Mesenchymal stem cell (in vitro differentiated cells and primary cell): ENCODE measurements at regions not wholly inside any gene's neighbourhood (a gene's known extent, or its start where the extent isn't known, plus 50 kb on each side); places are given as distances from the start of the nearest gene placed in this dataset.

Source experiments
- DNase-seq: peaks from one replicate; pipeline ENCODE4 v3.0.0-alpha.2; 2013
- H2AFZ ChIP-seq: one replicate; pipeline ENCODE4 v1.6.1; 2013; ENCODE audit warnings: low read depth, mild to moderate bottlenecking, control low read depth, inconsistent platforms, low read length, moderate library complexity
- H2AK5ac ChIP-seq: 2 replicates; pipeline ENCODE4 v1.6.1; 2013; ENCODE audit warnings: low read length, moderate library complexity, mild to moderate bottlenecking, inconsistent platforms; ENCODE audit not compliant: severe bottlenecking
- H2BK120ac ChIP-seq: one replicate; pipeline ENCODE4 v1.6.1; 2013; ENCODE audit warnings: low read depth, mild to moderate bottlenecking, inconsistent platforms, low read length, moderate library complexity
- H2BK12ac ChIP-seq, 2 experiments: one replicate each; pipeline ENCODE4 v1.6.1; 2013; ENCODE audit warnings: inconsistent platforms in 2 of 2, low read length in 2 of 2, mild to moderate bottlenecking in 2 of 2, moderate library complexity in 2 of 2, control low read depth in 1 of 2
- H2BK15ac ChIP-seq: one replicate; pipeline ENCODE4 v1.6.1; 2013; ENCODE audit warnings: mild to moderate bottlenecking, low read depth, inconsistent platforms; ENCODE audit not compliant: poor library complexity, severe bottlenecking
- H2BK5ac ChIP-seq: 2 replicates; pipeline ENCODE4 v1.6.1; 2013; ENCODE audit warnings: low read depth, mild to moderate bottlenecking, low read length, control low read depth, inconsistent platforms; ENCODE audit not compliant: poor library complexity, severe bottlenecking
- H3K14ac ChIP-seq, 2 experiments: one replicate each; pipeline ENCODE4 v1.6.1; 2013; ENCODE audit warnings: inconsistent platforms in 2 of 2, low read length in 2 of 2, control low read depth in 1 of 2, mild to moderate bottlenecking in 1 of 2, moderate library complexity in 1 of 2
- H3K18ac ChIP-seq, 2 experiments: one replicate each; pipeline ENCODE4 v1.6.1; 2013; ENCODE audit warnings: inconsistent platforms in 2 of 2, low read length in 2 of 2, control low read depth in 1 of 2, low read depth in 1 of 2, mild to moderate bottlenecking in 1 of 2
- H3K23ac ChIP-seq, 2 experiments: one replicate each; pipeline ENCODE4 v1.6.1; 2013; ENCODE audit warnings: inconsistent platforms in 2 of 2, low read length in 2 of 2, mild to moderate bottlenecking in 2 of 2, moderate library complexity in 2 of 2, control low read depth in 1 of 2
- H3K27ac ChIP-seq: 2 replicates; pipeline ENCODE4 v1.5.1; 2013; ENCODE audit warnings: mild to moderate bottlenecking, moderate library complexity, low read length, control low read depth, inconsistent platforms; ENCODE audit not compliant: poor library complexity, severe bottlenecking
- H3K27me3 ChIP-seq, 2 experiments: 2 replicates each; pipeline versions ENCODE4 v1.6.1 to v1.7.0; 2013; ENCODE audit warnings: low read length in 2 of 2, mild to moderate bottlenecking in 2 of 2, moderate library complexity in 2 of 2, control low read depth in 1 of 2, inconsistent platforms in 1 of 2; ENCODE audit not compliant: control insufficient read depth in 1 of 2, insufficient read depth in 1 of 2
- H3K36me3 ChIP-seq, 2 experiments: 2 replicates each; pipeline versions ENCODE4 v1.6.1 to v1.7.0; 2013; ENCODE audit warnings: low read length in 2 of 2, control low read depth in 1 of 2, inconsistent platforms in 1 of 2, low read depth in 1 of 2, mild to moderate bottlenecking in 1 of 2; ENCODE audit not compliant: insufficient read depth in 2 of 2, control insufficient read depth in 1 of 2
- H3K4ac ChIP-seq, 2 experiments: one replicate each; pipeline ENCODE4 v1.6.1; 2013; ENCODE audit warnings: inconsistent platforms in 2 of 2, low read length in 2 of 2, mild to moderate bottlenecking in 2 of 2, moderate library complexity in 2 of 2, control low read depth in 1 of 2, low read depth in 1 of 2
- H3K4me1 ChIP-seq: 2 replicates; pipeline ENCODE4 v1.6.1; 2013; ENCODE audit warnings: low read depth, low read length, control low read depth; ENCODE audit not compliant: control insufficient read depth, insufficient read depth
- H3K4me2 ChIP-seq: 2 replicates; pipeline ENCODE4 v1.6.1; 2013; ENCODE audit warnings: low read length, mild to moderate bottlenecking, inconsistent platforms; ENCODE audit not compliant: poor library complexity, severe bottlenecking
- H3K4me3 ChIP-seq, 2 experiments: 2 replicates each; pipeline versions ENCODE4 v1.5.1 to v1.7.0; 2013; ENCODE audit warnings: low read length in 2 of 2, mild to moderate bottlenecking in 2 of 2, control low read depth in 1 of 2, low read depth in 1 of 2; ENCODE audit not compliant: insufficient read depth in 1 of 2
- H3K79me1 ChIP-seq: replicated peaks from 2 replicates; pipeline ENCODE4 v1.6.1; 2013; ENCODE audit warnings: mild to moderate bottlenecking, control low read depth, low read length, inconsistent platforms; ENCODE audit not compliant: poor library complexity, severe bottlenecking
- H3K9ac ChIP-seq: 2 replicates; pipeline ENCODE4 v1.7.0; 2013; ENCODE audit warnings: mild to moderate bottlenecking, low read length, moderate library complexity
- H3K9me3 ChIP-seq: 2 replicates; pipeline ENCODE4 v1.7.0; 2013; ENCODE audit warnings: mild to moderate bottlenecking, low read length; ENCODE audit not compliant: control insufficient read depth
- H4K8ac ChIP-seq: one replicate; pipeline ENCODE4 v1.6.1; 2013; ENCODE audit warnings: inconsistent platforms, mild to moderate bottlenecking, low read length, moderate library complexity
- H4K91ac ChIP-seq: one replicate; pipeline ENCODE4 v1.6.1; 2013; ENCODE audit warnings: mild to moderate bottlenecking, low read length, inconsistent platforms
- WGBS: methylation state at CpG from one replicate; pipeline ENCODE4 v1.1.7; 2013; ENCODE audit warnings: mixed read lengths; 5-methylcytosine and 5-hydroxymethylcytosine counted together

DNA sequence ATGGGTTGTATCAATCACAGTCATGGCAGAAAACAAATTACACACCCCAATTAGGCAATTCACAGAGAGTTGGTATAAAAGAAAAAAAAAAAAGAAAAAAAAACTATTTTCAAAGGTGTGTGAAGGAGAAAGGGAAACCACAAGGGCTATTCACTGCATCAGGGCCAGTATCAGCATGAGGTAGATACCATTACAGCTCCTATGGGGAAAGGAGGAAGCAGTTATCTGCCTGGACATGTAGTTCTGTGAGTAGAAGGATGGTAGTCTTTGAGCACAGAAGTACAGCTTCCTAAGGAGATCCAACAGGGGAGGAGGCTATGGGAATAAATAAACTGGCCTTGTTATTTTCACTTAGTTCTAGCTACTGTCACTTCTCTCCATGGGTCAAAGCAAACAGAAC lies 746.1 kb downstream of the LUZP2 start:
- H3K23ac ChIP-seq, result no peak overlapping the region
- no peak overlapping the region for H2AFZ ChIP-seq
- no peak overlapping the region for H2BK15ac ChIP-seq
- H3K36me3 ChIP-seq, result no peaks in the 10 kb centered on the region
- no peak overlapping the region for H3K27ac ChIP-seq
- no peak overlapping the region for H3K4ac ChIP-seq
- no peaks in the 10 kb centered on the region for H3K4me1 ChIP-seq
- no peaks in the 10 kb centered on the region for H3K27me3 ChIP-seq
- DNase-seq, result no peak
- no peak overlapping the region for H3K4me2 ChIP-seq
- H3K4me3 ChIP-seq, result no peak overlapping the region
- H2BK5ac ChIP-seq, result no peak overlapping the region
- H2AK5ac ChIP-seq, result no peak overlapping the region
- no peak overlapping the region for H3K9ac ChIP-seq
- H3K18ac ChIP-seq, result no peak overlapping the region
- no peak overlapping the region for H4K8ac ChIP-seq
- H2BK12ac ChIP-seq, result no peak overlapping the region
- H3K14ac ChIP-seq, result no peak overlapping the region
- no peaks in the 10 kb centered on the region for H3K79me1 ChIP-seq
- H3K9me3 ChIP-seq, result peaks cover 7% of the 10 kb centered on the region
- no peak overlapping the region for H4K91ac ChIP-seq
- no peak overlapping the region for H2BK120ac ChIP-seq

DNA sequence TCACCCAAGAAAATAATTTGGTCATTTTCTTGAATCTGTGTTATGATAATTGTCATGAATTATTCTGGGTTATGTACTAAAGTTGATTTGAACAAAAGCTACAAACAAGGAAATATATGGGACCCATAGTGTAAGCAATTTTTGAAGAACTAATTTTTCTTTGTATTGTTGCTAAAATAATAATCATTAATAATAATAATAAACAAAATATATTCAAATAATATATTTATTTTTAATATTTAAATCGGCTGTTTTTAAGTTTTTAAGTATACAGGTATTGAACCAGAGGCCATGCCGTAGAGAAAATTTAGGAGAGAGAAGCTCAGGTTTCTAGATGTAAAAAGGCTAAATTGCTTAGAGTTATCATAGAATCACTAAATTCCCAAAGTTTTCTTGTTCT lies 747.3 kb downstream of the LUZP2 start:
- DNase-seq, result no peak
- H3K27ac ChIP-seq, result no peak overlapping the region
- peaks cover 7% of the 10 kb centered on the region for H3K9me3 ChIP-seq
- no peak overlapping the region for H3K9ac ChIP-seq
- no peak overlapping the region for H2AK5ac ChIP-seq
- no peaks in the 10 kb centered on the region for H3K4me1 ChIP-seq
- H3K4ac ChIP-seq, result no peak overlapping the region
- H3K4me3 ChIP-seq, result no peak overlapping the region
- H2BK12ac ChIP-seq, result no peak overlapping the region
- no peak overlapping the region for H2BK5ac ChIP-seq
- no peak overlapping the region for H4K8ac ChIP-seq
- H2BK15ac ChIP-seq, result no peak overlapping the region
- no peaks in the 10 kb centered on the region for H3K36me3 ChIP-seq
- no peaks in the 10 kb centered on the region for H3K27me3 ChIP-seq
- H3K79me1 ChIP-seq, result no peaks in the 10 kb centered on the region
- H2AFZ ChIP-seq, result no peak overlapping the region
- H3K14ac ChIP-seq, result no peak overlapping the region
- H3K23ac ChIP-seq, result no peak overlapping the region
- no peak overlapping the region for H2BK120ac ChIP-seq
- WGBS, result no CpG with 5 or more reads among the region's 2 CpGs
- H3K4me2 ChIP-seq, result no peak overlapping the region
- no peak overlapping the region for H3K18ac ChIP-seq
- H4K91ac ChIP-seq, result no peak overlapping the region

DNA sequence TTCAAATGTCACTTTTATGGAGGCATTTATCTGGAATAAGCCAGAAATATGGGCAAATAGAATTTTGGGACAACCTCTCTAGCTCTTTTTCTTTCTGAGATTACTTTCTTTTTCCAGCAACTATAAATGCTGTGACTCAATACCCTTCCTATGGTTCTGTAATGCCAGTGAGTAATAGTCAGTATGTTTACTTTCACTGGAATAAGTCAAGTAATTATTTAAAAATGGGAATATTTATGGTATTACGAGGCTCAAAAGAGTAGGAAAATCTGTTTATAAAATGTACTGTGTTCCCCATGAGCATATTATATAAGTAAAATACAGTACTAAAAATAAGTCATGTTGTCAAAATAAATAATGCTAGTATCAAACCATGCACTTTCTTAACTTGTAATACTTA lies 750.5 kb downstream of the LUZP2 start:
- Histone ChIP-seq H2AK5ac (no peak overlapping the region), H3K4me3 (no peak overlapping the region), H3K4ac (no peak overlapping the region), H3K9me3 (peaks cover 7% of the 10 kb centered on the region), H4K8ac (no peak overlapping the region), H3K36me3 (no peaks in the 10 kb centered on the region), H3K18ac (no peak overlapping the region), H2AFZ (no peak overlapping the region), H3K4me2 (no peak overlapping the region), H2BK5ac (no peak overlapping the region), H3K14ac (no peak overlapping the region), H4K91ac (no peak overlapping the region), H2BK15ac (no peak overlapping the region), H3K27ac (no peak overlapping the region), H3K27me3 (no peaks in the 10 kb centered on the region), H2BK12ac (no peak overlapping the region), H3K4me1 (no peaks in the 10 kb centered on the region), H3K79me1 (no peaks in the 10 kb centered on the region), H2BK120ac (no peak overlapping the region), H3K23ac (no peak overlapping the region), H3K9ac (no peak overlapping the region)
- WGBS, result no CpG with 5 or more reads among the region's 1 CpG
- DNase-seq, result peak; percentile 57

DNA sequence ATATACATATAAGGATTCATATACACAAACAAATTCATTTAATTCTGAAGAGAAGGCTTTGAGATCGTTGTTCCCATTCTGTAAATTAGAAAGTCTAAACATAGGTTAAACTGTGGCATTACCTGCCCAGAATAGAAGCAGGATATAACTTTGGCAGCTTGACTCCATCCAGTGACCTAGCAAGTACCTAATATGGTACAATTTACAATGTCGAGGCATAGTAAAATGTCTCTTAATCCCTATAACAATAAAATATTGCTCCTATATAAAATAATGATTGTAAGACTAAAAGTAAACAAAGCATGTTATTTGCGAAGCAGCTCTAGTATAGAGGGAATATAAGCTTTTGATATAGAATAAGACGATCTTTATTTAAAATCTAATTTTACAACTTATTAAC lies 756.0 kb downstream of the LUZP2 start:
- DNase-seq, result no peak
- WGBS, result 100% methylated on average over 1 of the region's 4 CpGs

More for the DNA sequence above, 756.0 kb downstream of the LUZP2 start:
- H2AFZ ChIP-seq, result no peak overlapping the region
- H3K4me3 ChIP-seq, result no peak overlapping the region
- H2BK12ac ChIP-seq, result no peak overlapping the region
- no peak overlapping the region for H3K9ac ChIP-seq
- no peak overlapping the region for H3K14ac ChIP-seq
- no peak overlapping the region for H4K8ac ChIP-seq
- H3K27ac ChIP-seq, result no peak overlapping the region
- no peak overlapping the region for H2BK120ac ChIP-seq
- H2BK5ac ChIP-seq, result no peak overlapping the region
- no peaks in the 10 kb centered on the region for H3K4me1 ChIP-seq
- H3K36me3 ChIP-seq, result no peaks in the 10 kb centered on the region
- no peak overlapping the region for H2AK5ac ChIP-seq
- H3K27me3 ChIP-seq, result no peaks in the 10 kb centered on the region
- no peak overlapping the region for H4K91ac ChIP-seq
- H3K4me2 ChIP-seq, result no peak overlapping the region
- H2BK15ac ChIP-seq, result no peak overlapping the region
- H3K4ac ChIP-seq, result no peak overlapping the region
- H3K79me1 ChIP-seq, result no peaks in the 10 kb centered on the region
- no peak overlapping the region for H3K23ac ChIP-seq
- no peaks in the 10 kb centered on the region for H3K9me3 ChIP-seq
- no peak overlapping the region for H3K18ac ChIP-seq
